ENCODE measurements at regions not wholly inside any gene's neighbourhood (a gene's known extent, or its start where the extent isn't known, plus 50 kb on each side); places are given as distances from the start of the nearest gene placed in this dataset.

DNA sequence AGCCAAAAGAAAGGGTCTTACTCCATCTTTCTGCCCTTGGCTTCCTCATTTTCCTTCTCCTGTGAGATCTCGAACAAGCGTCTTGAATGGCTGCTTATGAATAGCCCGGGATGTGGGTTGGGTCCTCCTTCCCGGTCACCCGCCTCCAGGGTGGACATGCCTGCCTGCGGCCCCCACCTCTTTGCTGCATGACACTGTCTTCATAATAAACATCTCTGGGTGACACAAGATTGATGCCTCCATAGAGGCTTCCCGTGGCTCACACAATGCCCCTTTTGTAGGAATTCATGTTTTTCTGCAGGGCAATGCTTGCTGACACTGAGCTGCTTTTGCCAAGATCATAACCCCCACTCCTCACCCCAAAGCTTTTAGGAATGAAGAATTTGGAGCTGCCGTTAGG, 125.9 kb downstream of the ZNF664 start:
- Histone ChIP-seq H3K9me3 (no peaks in the 10 kb centered on the region), H3K27ac (peak overlapping the region in 1 of 2 donors; percentile 75), H3K4me3 (no peak overlapping the region), H3K4me1 (peaks cover 28% of the 10 kb centered on the region), H3K27me3 (no peaks in the 10 kb centered on the region), H3K36me3 (ENCODE audit: low read depth, missing control alignments) (no peaks in the 10 kb centered on the region)
- no peak for DNase-seq
- TF ChIP-seq POLR2A (IDR thresholded peaks at IDR 0.05) (no peak), CTCF (IDR thresholded peaks at IDR 0.05) (no peak)
- WGBS, 2 donors: 68 to 88% methylated on average over 8 of the region's 8 CpGs
- intact Hi-C loops (cut with DNase I; ENCODE audit: low total_unique reads): no loop called here

- Histone ChIP-seq H3K27me3 (no peaks in the 10 kb centered on the region), H3K36me3 (ENCODE audit: low read depth, missing control alignments) (no peaks in the 10 kb centered on the region), H3K4me1 (peaks cover 28% of the 10 kb centered on the region), H3K9me3 (no peaks in the 10 kb centered on the region), H3K4me3 (no peak overlapping the region), H3K27ac (no peak overlapping the region)
- intact Hi-C loops (cut with DNase I; ENCODE audit: low total_unique reads): no loop called here
- whole genome bisulfite sequencing, 2 donors: 91 to 97% methylated on average over 8 to 16 of the region's 16 CpGs
- TF ChIP-seq CTCF (IDR thresholded peaks at IDR 0.05) (no peak), POLR2A (IDR thresholded peaks at IDR 0.05) (no peak)
- DNase-seq: no peak
Measured at GRCh38 chr12:124099661-124100060, 126.6 kb downstream of the ZNF664 start.

DNA sequence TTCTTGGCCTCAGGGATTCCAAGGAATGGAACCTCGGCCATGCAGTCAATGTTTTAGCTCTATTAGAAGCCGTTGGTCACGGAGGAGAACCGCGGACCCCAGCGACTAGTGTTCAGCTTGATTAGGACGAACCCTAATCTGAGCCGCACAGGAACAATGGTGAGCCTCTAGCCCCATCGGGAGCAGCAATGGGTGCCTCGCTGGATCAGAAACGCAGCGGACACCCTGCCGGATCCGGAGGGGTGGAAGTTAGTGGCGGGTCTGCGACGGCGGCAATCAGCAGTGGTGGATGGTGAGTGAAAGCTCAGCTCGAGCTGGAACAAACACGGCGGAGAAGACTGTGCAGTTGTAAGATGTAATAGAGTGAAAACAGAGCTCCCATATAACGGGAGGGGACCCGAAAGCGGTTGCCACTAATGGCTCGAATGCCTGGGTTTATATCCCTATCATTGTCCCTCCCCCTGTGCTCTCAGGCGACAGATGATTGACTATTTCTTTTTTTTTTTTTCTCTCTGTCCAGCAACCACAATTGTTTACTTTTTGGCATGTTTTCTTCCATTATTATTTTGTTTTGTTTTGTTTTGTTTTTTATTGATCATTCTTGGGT, 127.7 kb downstream of the ZNF664 start:
- no peak overlapping the region for H3K27ac ChIP-seq
- TF ChIP-seq CTCF (IDR thresholded peaks at IDR 0.05) (no peak), POLR2A (IDR thresholded peaks at IDR 0.05) (no peak)
- 85 to 86% methylated on average over 25 to 26 of the region's 26 CpGs for WGBS, 2 donors
- peaks cover 28% of the 10 kb centered on the region for H3K4me1 ChIP-seq
- no peak for DNase-seq
- no peaks in the 10 kb centered on the region for H3K36me3 ChIP-seq (ENCODE audit: low read depth, missing control alignments)
- intact Hi-C loops (cut with DNase I; ENCODE audit: low total_unique reads): no loop called here
- no peaks in the 10 kb centered on the region for H3K27me3 ChIP-seq
- H3K4me3 ChIP-seq: no peak overlapping the region
- H3K9me3 ChIP-seq: no peaks in the 10 kb centered on the region

DNA sequence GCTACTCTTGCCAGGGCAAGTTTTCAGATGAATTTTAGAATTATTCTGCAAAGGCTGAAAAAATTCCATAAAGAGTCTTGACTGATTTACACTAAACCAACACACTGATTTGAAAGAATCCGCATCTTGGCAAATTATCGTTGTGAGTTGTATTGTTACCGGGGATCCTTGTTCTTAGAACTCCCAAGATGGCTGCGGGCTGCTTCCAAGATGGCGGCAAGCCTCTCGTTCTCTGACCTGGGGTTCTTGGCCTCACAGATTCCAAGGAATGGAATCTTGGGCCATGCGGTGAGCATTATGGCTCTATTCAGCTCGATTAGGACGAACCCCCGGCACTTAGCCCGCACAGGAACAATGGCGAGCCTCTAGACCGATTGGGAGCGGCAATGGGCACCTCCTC, 132.5 kb downstream of the ZNF664 start:
- intact Hi-C loops (cut with DNase I; ENCODE audit: low total_unique reads): no loop called here
- TF ChIP-seq POLR2A (IDR thresholded peaks at IDR 0.05): no peak
- no peak for TF ChIP-seq CTCF (IDR thresholded peaks at IDR 0.05)
- Histone ChIP-seq H3K4me3 (peak overlapping the region; percentile 7 to 12), H3K27me3 (no peaks in the 10 kb centered on the region), H3K4me1 (no peaks in the 10 kb centered on the region), H3K9me3 (no peaks in the 10 kb centered on the region), H3K36me3 (ENCODE audit: low read depth, missing control alignments) (no peaks in the 10 kb centered on the region), H3K27ac (no peak overlapping the region)
- peak; percentile 33 for DNase-seq
- 70 to 78% methylated on average over 14 of the region's 14 CpGs for WGBS, 2 donors

- WGBS, 2 donors: 89% methylated on average over 4 of the region's 4 CpGs
- Histone ChIP-seq H3K36me3 (ENCODE audit: low read depth, missing control alignments) (no peaks in the 10 kb centered on the region), H3K27me3 (no peaks in the 10 kb centered on the region), H3K4me1 (no peaks in the 10 kb centered on the region), H3K9me3 (no peaks in the 10 kb centered on the region), H3K27ac (no peak overlapping the region), H3K4me3 (no peak overlapping the region)
- TF ChIP-seq CTCF (IDR thresholded peaks at IDR 0.05): no peak
- no peak for TF ChIP-seq POLR2A (IDR thresholded peaks at IDR 0.05)
- intact Hi-C loops (cut with DNase I; ENCODE audit: low total_unique reads): no loop called here
- DNase-seq: no peak
Measured at GRCh38 chr12:124107351-124107750, 134.3 kb downstream of the ZNF664 start.

Data from testis (tissue), 2 donors.